ENCODE measurements at regions not wholly inside any gene's neighbourhood (a gene's known extent, or its start where the extent isn't known, plus 50 kb on each side); places are given as distances from the start of the nearest gene placed in this dataset.
"Not testable (repeated sequence)": the region's sequence is repeated elsewhere in the genome, so short reads cannot be mapped to it uniquely, and the experiment has no call there.

DNA sequence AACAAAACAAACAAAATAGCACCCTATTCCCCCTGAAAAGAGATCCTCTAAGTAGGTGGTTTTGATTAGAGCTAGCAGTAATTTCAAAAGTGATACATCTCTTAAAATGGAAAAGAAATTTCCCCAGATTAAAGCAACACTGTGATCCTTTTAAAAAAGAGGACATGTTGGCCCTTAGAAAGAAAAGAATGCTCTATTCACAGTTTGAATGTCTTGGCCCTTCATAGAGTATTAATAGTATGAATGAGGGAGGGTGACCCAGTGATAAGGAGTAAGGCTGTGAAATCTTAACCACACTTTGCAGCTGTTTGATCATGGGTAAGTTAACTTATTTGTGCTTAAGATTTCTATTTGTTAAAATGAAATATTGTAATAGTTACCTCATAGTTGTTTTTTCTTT is 467.7 kb upstream of the MEF2C start:
- no peak for DNase-seq (ENCODE audit: low read depth in 2 of 2)

DNA sequence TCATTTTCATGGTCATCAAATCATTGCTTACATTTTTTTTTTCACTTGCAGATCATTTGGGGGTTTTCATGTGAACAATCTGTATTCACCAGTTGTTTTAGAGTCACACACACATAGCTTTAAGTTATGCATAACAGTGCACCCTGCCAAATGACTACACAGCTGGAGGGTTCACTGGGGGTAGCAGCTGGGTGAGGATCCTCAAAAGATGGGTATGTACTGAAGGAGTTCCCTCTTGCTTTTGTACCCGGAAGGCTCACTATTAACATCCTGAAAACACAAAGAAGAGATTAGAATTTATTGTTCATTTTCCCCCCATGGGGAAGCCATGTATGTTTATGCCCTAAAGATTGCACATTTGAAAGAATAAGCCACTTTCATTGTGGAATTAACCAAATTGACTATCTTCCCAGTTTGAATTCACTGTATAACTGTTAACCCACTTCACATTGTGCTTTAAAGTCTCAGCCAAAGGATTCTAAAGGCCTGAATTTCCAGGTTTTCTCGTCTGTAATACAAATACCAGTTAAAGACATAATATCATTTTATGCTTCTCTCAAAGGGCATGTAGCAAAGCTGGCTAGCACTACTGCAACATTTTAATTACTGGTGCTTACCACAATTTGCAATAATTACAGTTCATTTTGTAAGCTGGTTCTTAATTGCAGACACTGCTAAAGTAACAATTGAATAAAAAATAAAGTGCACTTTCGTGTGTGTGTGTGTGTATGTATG is 466.4 kb upstream of the MEF2C start:
- DNase-seq (ENCODE audit: low read depth in 2 of 2), result no peak

DNA sequence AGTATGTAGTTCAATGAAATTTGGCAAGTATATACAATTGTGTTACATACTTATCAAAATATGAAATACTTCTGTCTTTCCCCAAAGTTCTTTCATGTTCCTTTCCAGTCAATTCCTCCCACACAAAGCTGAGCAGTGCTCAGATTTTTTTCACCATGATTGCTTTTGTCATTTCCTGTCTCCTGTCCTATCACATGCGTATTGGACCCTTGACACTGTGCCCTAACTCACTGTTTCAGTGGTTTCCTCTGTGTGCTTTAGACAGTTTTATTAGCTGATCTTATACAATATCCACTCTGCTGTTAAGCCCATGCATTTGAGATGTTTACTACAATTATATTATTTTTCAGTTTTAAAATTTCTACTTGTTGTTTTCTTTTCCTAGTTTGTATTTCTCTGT is 463.6 kb upstream of the MEF2C start:
- no peak for DNase-seq (ENCODE audit: low read depth in 2 of 2)

DNA sequence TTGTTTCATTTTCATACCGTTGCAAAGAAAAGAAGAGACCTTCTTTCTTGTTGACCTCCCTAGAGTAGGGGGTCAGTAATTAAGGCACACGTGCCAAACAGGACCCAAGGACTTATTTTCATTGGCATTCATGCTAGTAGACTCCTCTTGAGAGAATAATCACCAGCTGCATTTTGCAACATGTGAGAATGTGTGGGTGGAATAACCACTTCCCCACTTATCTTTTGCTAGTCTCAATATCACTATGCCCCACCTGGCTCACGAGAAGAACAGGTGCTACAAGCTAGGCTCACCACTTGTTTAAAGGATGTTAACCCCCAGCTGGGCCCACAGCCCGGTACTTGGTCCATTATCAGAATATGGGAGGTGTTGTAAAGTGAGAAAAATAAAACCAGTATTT is 460.7 kb upstream of the MEF2C start:
- DNase-seq (ENCODE audit: low read depth in 2 of 2), result no peak

DNA sequence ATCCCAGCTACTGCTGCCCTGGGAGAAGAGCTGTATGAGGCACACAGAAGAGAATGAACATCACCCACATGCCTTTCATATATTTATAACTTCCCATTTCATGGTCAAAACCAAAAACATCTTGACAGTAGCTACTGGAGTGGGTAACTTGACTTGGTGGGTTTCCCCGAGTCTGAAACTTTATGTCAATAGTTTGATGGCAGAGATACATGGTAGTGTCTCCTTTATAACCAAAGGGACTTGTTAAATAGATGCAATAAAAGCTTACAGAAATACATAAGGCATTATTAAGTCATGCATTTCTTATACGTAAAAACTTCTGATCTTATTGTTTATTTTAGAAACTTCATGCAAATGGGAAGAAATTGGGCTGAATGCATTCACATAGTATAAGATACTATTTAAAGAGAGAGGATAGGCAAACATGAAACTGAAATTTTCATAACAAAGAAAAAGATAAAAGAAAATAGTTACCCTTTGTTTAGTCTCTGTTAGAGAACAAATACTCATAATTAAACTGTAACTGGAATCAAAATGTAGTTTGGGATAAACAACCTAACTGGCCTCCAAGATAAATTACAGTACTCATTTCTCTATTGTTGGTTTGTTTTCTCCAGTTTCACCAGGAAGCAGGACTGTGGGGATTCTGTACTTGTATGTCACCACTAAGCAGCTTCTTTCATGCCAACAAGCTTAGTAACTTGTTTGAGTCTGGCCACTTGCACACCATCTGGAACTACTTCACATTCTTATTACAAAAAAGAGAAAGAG is 459.3 kb upstream of the MEF2C start:
- no peak for DNase-seq (ENCODE audit: low read depth in 2 of 2)

DNA sequence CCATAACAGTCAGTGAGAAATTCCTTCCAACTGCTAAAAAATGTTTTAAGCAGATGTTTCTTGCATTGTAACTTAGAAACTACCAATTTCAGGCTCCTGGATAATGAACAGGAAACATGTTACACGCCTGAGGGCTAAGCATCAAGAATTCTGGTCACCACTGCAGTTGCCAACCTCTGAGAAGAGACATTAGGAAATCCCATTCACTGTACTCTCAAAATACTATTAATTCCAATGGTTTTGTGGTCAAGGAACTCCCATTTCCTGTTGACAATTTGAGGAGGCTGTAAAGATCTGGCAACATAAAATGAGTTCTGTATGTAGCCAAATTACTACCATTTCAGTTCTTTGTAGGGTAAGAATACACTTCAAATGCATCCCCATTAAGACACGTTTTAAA is 456.0 kb upstream of the MEF2C start:
- DNase-seq (ENCODE audit: low read depth in 2 of 2), result no peak

DNA sequence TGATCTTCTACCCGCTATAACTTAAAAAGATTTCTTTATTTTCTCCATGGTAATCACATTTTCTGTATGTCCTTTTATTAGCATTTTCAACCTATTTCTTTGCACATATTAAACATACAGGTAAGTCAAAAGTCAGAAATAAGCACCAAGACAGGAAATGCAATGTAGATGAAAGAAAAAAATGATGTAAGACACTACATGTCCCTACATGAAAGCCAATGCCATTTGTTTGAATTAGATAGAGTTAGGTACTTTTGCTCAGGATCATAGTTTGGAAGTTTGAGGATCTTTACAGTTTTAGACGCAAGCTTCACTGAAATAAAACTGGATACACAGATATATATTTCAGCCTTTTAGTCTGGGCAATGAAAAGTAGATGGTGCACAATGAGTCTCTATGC is 453.1 kb upstream of the MEF2C start:
- no peak for DNase-seq (ENCODE audit: low read depth in 2 of 2)

DNA sequence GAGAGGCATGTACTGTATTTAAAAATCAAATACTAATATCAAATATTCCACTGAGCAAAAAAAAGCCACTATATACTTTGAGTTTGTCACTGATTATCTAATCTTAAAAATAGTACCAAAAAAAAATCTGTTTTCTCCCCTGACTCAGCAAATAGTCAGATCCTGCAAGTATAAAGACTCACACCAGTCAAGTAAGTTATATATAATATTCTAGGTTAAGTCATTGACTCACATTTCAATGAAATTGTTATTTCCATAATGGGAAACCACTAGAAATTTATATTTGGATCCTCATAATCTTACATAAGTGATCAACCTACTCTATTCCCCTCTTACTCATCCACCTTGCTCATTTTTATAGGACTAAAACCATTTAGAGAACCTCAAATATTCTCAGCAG is 447.2 kb upstream of the MEF2C start:
- DNase-seq (ENCODE audit: low read depth in 2 of 2), result no peak

DNA sequence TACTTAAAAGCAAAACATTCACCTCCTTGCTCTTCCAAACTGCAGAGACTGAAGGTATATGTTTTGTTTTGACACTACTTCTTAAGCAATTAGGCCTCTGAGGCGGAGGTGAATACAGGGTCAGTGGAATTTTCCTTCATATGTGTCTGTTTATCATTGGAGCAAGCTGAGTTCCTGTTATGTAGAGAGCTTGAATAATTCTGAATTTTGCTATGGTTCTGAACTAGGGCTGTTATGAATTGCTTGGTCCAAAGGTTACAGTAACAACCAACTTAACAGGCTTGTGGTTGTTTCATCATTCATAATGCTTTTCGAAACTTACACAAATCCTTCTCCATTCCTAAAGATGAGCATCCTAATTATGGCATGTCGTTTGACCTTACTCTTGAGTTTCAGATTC is 444.6 kb upstream of the MEF2C start:
- no peak for DNase-seq (ENCODE audit: low read depth in 2 of 2)

DNA sequence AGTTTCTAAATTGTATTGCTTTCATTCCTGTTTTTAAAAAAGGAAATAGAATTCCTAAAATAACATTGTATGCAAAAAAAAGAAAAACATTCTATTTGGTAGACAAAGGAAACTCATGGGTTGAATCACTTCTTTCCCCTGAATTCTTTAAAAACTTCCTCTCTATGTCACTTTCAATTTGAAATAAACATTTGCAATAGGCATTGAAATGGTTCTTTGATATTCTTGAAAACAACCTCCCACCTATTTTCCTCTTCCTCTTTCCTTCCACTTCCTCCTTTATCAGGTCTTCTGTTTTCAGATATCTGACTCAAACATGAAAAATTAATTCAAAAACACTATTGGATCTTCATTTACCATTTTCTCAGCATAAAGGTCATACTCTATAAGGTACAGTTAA is 442.0 kb upstream of the MEF2C start:
- DNase-seq (ENCODE audit: low read depth in 2 of 2), result no peak

DNA sequence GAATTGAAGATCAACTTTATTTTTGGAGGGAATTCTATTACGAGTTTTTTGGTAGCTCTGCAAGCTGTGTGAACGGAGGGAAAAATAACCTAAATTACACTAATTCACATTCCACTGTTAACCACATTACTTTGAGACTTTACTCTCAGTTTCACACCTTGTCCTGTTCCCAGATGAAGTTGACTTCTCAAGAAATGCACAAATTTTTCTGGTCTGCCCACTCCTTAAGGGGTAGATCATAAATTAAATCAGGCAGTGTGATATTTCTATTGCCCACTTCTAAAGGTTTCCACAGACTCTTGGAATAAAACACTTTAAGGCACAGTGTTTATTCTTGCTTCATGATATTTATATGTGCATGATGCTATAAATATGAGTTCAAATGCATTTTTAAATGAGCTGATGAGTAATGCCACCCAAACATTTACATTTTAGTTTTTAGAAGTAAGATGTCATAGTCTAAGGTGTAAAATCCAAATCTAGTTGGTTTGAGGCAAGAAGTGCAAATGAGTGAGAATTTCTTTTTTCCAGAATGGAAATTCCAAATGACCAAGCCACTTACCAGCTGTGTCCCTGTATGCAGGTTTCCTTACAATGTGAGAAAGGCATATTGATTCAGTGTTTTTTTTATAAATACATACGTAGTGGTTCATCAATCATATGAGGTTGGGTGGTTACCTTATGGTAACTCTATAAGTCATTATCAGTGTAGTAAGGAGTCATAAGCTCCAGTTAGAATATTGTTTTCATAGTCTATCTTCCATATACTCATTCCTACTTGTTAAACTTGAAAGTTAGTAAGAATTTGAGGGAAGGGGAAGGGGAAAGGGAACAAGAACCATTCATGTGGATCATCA is 437.7 kb upstream of the MEF2C start:
- no peak for DNase-seq (ENCODE audit: low read depth in 2 of 2)

DNA sequence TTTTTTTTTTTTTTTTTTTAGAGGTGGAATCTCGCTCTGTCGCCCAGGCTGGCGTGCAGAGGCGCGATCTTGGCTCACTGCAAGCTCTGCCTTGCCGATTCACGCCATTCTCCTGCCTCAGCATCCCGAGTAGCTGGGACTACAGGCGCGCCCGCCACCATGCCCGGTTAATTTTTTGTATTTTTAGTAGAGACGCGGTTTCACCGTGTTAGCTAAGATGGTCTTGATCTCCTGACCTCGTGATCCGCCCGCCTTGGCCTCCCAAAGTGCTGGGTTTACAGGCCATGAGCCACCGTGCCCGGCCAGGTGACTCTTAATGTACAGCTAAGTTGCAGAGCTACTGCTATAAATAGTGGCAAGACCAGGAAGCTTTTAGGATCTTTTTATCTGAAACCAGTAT is 434.9 kb upstream of the MEF2C start:
- not testable (repeated sequence) for DNase-seq (ENCODE audit: low read depth in 2 of 2)

DNA sequence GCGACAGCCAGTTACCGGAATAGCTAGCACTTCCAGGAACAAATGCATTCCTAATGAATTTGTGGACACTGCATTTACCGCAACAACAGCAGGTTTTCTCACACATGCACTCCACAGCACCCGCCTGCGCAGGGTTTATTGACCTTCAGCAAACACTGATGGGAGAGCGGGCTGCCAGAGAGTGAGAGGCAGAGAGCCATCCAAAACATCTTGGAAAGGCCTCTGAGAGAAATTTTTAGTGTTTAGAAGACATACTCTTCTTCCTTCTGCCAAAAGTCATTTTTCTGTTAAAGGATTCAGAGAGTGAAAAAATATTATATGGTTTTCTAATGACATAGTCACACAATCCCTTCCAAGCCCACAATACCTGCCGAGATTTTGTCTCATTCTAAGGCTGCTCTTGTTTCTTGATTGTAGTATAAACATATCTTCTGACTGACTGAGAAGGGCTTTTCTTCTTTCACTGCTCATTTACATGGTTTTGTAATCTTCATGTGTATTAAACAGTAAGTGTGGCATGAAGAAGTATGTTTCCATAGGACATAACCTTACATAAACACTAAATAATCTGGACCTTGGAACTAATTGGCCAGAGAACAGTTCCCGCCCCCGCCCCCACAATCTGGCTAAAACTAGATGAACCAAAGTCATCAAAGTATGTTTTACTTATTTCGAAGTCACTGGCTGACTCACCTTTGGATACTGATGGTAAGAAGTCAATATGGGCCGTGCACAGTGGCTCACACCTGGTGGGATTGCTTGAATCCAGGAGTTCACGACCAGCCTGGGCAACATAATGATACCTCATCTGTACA is 432.5 kb upstream of the MEF2C start:
- no peak for DNase-seq (ENCODE audit: low read depth in 2 of 2)

DNA sequence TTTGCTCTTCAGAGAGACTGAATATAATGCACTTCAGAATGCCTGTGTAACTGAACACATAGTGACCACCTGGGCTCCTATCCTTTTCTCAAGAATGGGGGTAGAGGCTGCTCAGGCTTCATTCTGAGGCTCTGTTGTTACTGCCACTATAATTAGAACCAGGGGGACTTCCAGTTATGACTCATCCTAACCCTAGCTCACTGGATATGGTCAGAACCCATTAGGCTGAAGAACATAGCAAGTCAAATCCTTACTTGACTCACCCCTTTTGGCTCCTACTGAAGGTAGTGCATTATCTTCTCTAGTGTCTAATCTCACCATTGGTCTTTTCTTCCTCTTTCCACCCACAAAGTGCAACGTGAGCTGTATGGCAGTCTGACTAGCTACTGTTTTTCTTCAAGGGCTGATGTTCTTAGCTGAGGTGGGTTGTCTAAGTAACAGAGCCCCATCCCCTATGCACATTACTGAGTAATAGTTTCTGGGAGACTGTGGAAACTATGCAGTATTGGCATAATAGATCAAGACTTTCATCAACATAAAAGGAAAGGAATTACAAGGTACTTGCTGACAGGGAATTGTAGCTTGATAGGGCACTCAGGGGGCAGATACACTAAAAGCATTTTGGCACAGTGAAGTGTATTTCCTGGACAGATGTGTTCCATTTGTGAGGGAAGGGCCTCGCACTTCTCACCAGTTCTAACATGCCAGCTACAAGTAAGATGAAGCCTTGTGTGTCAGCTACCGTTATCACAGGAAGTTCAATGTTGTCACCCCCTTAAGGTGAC is 431.0 kb upstream of the MEF2C start:
- DNase-seq (ENCODE audit: low read depth in 2 of 2), result no peak

DNA sequence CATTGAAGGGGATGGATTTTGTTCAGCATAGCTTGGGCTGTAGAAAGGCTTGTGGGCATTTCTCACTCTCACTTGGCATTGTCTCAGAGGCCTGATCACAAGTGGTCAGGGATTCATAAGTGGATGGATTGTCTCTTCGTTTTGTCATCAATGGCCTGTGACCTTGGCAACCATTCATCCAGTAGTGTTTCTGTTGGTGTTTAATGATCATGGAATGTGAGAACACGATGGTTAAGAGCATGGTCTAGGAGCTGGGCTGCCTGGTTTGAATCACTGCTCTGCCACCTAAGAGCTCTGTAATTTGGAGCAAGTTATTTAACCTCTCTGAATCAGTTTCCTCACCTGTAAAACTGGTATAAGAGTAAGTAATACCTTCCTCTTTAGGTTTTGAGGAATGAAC is 430.1 kb upstream of the MEF2C start:
- DNase-seq (ENCODE audit: low read depth in 2 of 2), result no peak

DNA sequence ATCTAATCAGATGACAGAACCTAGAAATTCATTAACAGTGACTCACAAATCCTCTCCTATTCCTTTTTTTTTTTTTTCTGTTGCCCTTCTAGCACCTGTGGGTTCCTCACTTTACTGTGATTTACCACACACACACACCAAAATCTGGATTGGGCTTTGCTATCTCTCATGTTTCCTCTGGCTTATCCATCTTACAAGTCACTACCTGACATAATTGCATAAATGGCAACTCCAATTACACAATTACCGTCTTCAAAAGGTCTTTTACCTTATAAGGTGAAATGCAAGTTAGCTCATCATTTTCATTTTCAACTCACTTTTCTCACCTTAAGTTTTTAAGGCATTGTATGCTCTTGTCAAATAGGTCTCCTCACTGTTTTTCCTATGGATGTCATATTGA is 426.3 kb upstream of the MEF2C start:
- no peak for DNase-seq (ENCODE audit: low read depth in 2 of 2)

DNA sequence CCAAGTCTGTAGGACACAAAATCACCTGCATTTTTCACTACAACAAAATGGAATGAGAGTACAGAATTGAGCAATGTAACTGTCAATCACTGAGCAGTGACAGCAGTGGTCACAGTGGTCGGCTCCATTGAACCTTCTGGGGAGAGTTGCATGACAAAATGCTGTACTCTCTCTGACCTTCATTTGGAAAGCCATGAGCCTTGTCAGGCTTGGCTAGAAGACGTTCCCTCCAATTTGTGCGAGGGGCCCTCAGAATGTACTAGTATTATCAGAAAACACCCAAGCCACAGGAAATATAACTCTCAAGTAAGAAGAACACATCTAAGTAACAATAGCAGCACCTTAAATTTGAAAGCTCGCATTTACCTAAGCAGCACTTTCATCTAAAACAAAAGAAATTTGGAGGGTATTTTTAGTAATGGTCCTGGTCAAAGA is 425.6 kb upstream of the MEF2C start:
- DNase-seq (ENCODE audit: low read depth in 2 of 2), result no peak

DNA sequence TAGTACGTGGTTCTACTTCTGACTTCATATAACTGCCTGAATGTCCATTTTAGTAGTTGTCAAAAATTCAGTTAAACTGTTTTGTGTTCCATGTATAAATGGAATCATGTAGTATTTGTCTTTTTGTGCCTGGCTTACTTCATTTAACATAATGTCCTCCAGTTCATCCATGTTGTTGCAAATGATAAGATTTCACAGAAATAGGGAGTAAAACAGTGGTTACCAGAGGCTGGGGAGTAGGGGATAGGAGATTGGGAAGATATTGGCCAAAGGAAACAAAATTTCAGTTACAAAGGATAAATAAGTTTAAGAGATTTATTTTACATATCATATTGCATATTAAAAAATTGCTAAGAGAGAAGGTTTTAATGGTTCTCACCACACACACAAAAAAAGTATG is 425.0 kb upstream of the MEF2C start:
- no peak for DNase-seq (ENCODE audit: low read depth in 2 of 2)

DNA sequence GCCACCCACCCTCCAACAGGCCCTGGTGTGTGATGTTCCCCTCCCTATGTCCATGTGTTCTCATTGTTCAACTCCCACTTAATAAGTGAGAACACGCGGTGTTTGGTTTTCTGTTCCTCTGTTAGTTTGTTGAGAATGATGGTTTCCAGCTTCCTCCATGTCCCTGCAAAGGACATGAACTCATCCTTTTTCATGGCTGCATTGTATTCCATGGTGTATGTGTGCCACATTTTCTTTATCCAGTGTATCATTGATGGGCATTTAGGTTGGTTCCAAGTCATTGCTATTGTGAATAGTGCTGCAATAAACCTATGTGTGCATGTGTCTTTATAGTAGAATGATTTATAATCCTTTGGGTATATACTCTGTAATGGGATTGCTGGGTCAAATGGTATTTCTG is 424.2 kb upstream of the MEF2C start:
- not testable (repeated sequence) for DNase-seq (ENCODE audit: low read depth in 2 of 2)

DNA sequence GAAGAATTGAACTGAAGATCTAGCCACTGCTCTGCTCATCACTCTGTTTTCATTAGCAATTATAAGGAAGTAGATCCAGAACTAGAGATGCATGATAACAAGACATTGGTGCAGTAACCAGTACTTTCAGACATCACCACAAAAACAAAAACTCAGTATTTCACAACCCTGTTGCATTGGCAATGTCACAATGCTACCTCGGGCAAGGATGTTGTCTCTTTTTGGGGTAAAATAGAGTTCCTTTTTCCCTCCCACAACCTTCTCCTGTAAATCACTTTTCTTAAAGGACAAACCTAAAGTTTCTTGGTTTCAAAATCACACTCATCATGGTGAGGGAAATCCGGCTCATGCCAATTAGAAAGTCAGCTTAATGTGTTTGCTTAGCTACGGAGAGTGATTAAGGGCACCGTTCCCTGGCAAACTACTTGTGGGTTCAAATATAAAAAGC is 420.1 kb upstream of the MEF2C start:
- DNase-seq (ENCODE audit: low read depth in 2 of 2), result no peak
